Activated effector memory CD4-positive, alpha-beta T cell treated with anti-CD3 and anti-CD28 coated beads, Interleukin-2, amount 50 U/mL, for 16 hours (primary cell): ENCODE measurements at regions not wholly inside any gene's neighbourhood (a gene's known extent, or its start where the extent isn't known, plus 50 kb on each side); places are given as distances from the start of the nearest gene placed in this dataset.

Experiments used
- DNase-seq: peaks from one replicate; pipeline ENCODE4 v3.0.0-alpha.2; 2020

- DNase-seq = no peak
Observed at GRCh38 chr13:106295971-106296370, 239.5 kb downstream of the EFNB2 start.

GRCh38 chr13:106291006-106291405 lies 244.5 kb downstream of the EFNB2 start:
- no peak for DNase-seq

- DNase-seq = no peak
Observed at GRCh38 chr13:106287351-106287750, 248.1 kb downstream of the EFNB2 start.

- no peak for DNase-seq
Observed at GRCh38 chr13:106286811-106287210, 248.7 kb downstream of the EFNB2 start.

GRCh38 chr13:106284358-106284757 lies 251.1 kb downstream of the EFNB2 start:
- DNase-seq = no peak

- no peak for DNase-seq
Observed at GRCh38 chr13:106281426-106281825, 254.0 kb downstream of the EFNB2 start.

GRCh38 chr13:106277484-106278154 lies 257.8 kb downstream of the EFNB2 start:
- no peak for DNase-seq

GRCh38 chr13:106276876-106277275 lies 258.6 kb downstream of the EFNB2 start:
- DNase-seq = no peak

GRCh38 chr13:106275446-106276032 lies 259.9 kb downstream of the EFNB2 start:
- DNase-seq = no peak

- DNase-seq = no peak
Observed at GRCh38 chr13:106274551-106275203, 260.8 kb downstream of the EFNB2 start.

- DNase-seq = no peak
Observed at GRCh38 chr13:106263801-106264200, 271.7 kb downstream of the EFNB2 start.

GRCh38 chr13:106262886-106263285 lies 272.6 kb downstream of the EFNB2 start:
- no peak for DNase-seq

GRCh38 chr13:106261450-106261849 lies 274.0 kb downstream of the EFNB2 start:
- no peak for DNase-seq

GRCh38 chr13:106260352-106260751 lies 275.1 kb downstream of the EFNB2 start:
- DNase-seq = no peak

- no peak for DNase-seq
Observed at GRCh38 chr13:106259928-106260327, 275.5 kb downstream of the EFNB2 start.

- DNase-seq = no peak
Observed at GRCh38 chr13:106246666-106247188, 288.7 kb downstream of the EFNB2 start.

GRCh38 chr13:106246242-106246641 lies 289.2 kb downstream of the EFNB2 start:
- no peak for DNase-seq

- no peak for DNase-seq
Observed at GRCh38 chr13:106243011-106243565, 292.4 kb downstream of the EFNB2 start.

- no peak for DNase-seq
Observed at GRCh38 chr13:106241974-106242953, 293.2 kb downstream of the EFNB2 start.

- DNase-seq = no peak
Observed at GRCh38 chr13:106238690-106239089, 296.8 kb downstream of the EFNB2 start.

- no peak for DNase-seq
Observed at GRCh38 chr13:106234636-106235035, 300.8 kb downstream of the EFNB2 start.

- no peak for DNase-seq
Observed at GRCh38 chr13:106233134-106233735, 302.2 kb downstream of the EFNB2 start.
